Gastrocnemius medialis (tissue), 4 donors: ENCODE measurements at regions not wholly inside any gene's neighbourhood (a gene's known extent, or its start where the extent isn't known, plus 50 kb on each side); places are given as distances from the start of the nearest gene placed in this dataset.

Experiments used
- ATAC-seq, 2 donors: fragments of 150-250 bp; one replicate each; pipeline ENCODE4 v1.9.1; 2016
- DNase-seq, 2 donors: peaks; one replicate each; pipeline ENCODE4 v3.0.0-alpha.2; 2019
- H3K27ac ChIP-seq, 4 donors: fragments of 200-600 bp; sonication (generic); 1 replicate in 1 of 4; 2 replicates in 3 of 4; pipeline ENCODE4 v1.5.1; 2016 to 2018; ENCODE audit warnings: mild to moderate bottlenecking in 2 of 4, moderate library complexity in 1 of 4
- H3K27me3 ChIP-seq, 3 donors: fragments of 200-600 bp; sonication (generic) in 2 of 3; 1 replicate in 1 of 3; 2 replicates in 2 of 3; pipeline versions ENCODE4 v1.5.1 to v1.6.0; 2016 to 2019; ENCODE audit warnings: mild to moderate bottlenecking in 1 of 3, moderate library complexity in 1 of 3
- H3K36me3 ChIP-seq, 2 donors: fragments of 200-600 bp; sonication (generic) in 1 of 2; one replicate each; pipeline ENCODE4 v1.5.1; 2017 to 2018
- H3K4me1 ChIP-seq, 2 donors: fragments of 200-600 bp; sonication (generic) in 1 of 2; one replicate each; pipeline ENCODE4 v1.5.1; 2016 to 2017; ENCODE audit warnings: mild to moderate bottlenecking in 2 of 2
- H3K4me3 ChIP-seq, 4 donors: fragments of 200-600 bp; sonication (generic) in 3 of 4; 1 replicate in 1 of 4; 2 replicates in 3 of 4; pipeline ENCODE4 v1.5.1; 2016 to 2019; ENCODE audit warnings: mild to moderate bottlenecking in 2 of 4
- H3K9me3 ChIP-seq, 3 donors: fragments of 200-600 bp; sonication (generic) in 2 of 3; 1 replicate in 1 of 3; 2 replicates in 2 of 3; pipeline ENCODE4 v1.5.1; 2016 to 2019
- CTCF ChIP-seq, 5 experiments: fragments of 450-650 bp in 3 of 5; fragments of 200-600 bp in 2 of 5; sonication (generic) in 2 of 5; IDR thresholded peaks in 4 of 5; conservative IDR thresholded peaks in 1 of 5; 1 replicate in 4 of 5; 2 replicates in 1 of 5; pipeline ENCODE4 v1.5.1; 2016 to 2019; ENCODE audit warnings: antibody characterized with exemption in 5 of 5, mild to moderate bottlenecking in 3 of 5, moderate library complexity in 3 of 5
- POLR2A ChIP-seq, 2 donors: fragments of 450-650 bp; IDR thresholded peaks; one replicate each; pipeline ENCODE4 v1.6.1; 2017; ENCODE audit warnings: antibody characterized with exemption in 2 of 2, mild to moderate bottlenecking in 2 of 2, moderate library complexity in 2 of 2
- in situ Hi-C, 4 donors: fragments of 200-750 bp; cut with MboI; loops; one replicate each; pipeline versions ENCODE4 v1.15.0 to v1.8.0; 2017; ENCODE audit warnings: low sequenced_read_pairs in 4 of 4
- intact Hi-C: fragments of 100-400 bp; cut with DNase I; formaldehyde crosslinking; loops from one replicate; pipeline ENCODE4 v1.15.1; 2023; ENCODE audit warnings: low total_unique reads

- no peak overlapping the region for H3K4me3 ChIP-seq
- intact Hi-C loops (no loop called here), in situ Hi-C loops (no loop called here)
- DNase-seq (no peak), ATAC-seq (no peak)
- no peaks in the 10 kb centered on the region for H3K9me3 ChIP-seq
- no peaks in the 10 kb centered on the region for H3K27me3 ChIP-seq
- no peaks in the 10 kb centered on the region for H3K4me1 ChIP-seq
- no peak for TF ChIP-seq POLR2A (IDR thresholded peaks at IDR 0.05)
- TF ChIP-seq CTCF (IDR thresholded peaks at IDR 0.05 in 4 of 5, conservative IDR thresholded peaks at IDR 0.05 in 1 of 5), result no peak
- H3K27ac ChIP-seq, result no peak overlapping the region
- no peaks in the 10 kb centered on the region for H3K36me3 ChIP-seq
These were observed 560.9 kb upstream of the PCDH9 start for GRCh38 chr13:67791047-67791446.

GRCh38 chr13:67776151-67776550 lies 546.0 kb upstream of the PCDH9 start:
- Histone ChIP-seq H3K4me1 (no peaks in the 10 kb centered on the region), H3K27me3 (no peaks in the 10 kb centered on the region), H3K36me3 (no peaks in the 10 kb centered on the region), H3K4me3 (no peak overlapping the region), H3K27ac (no peak overlapping the region), H3K9me3 (no peaks in the 10 kb centered on the region)
- no peak for ATAC-seq
- no peak for DNase-seq
- in situ Hi-C loops, result no loop called here
- intact Hi-C loops, result no loop called here
- TF ChIP-seq POLR2A (IDR thresholded peaks at IDR 0.05) (no peak), CTCF (IDR thresholded peaks at IDR 0.05 in 4 of 5, conservative IDR thresholded peaks at IDR 0.05 in 1 of 5) (no peak)

GRCh38 chr13:67775359-67775758 lies 545.2 kb upstream of the PCDH9 start:
- intact Hi-C loops (no loop called here), in situ Hi-C loops (no loop called here)
- H3K4me3 ChIP-seq, result no peak overlapping the region
- TF ChIP-seq POLR2A (IDR thresholded peaks at IDR 0.05), result no peak
- no peak for TF ChIP-seq CTCF (IDR thresholded peaks at IDR 0.05 in 4 of 5, conservative IDR thresholded peaks at IDR 0.05 in 1 of 5)
- no peaks in the 10 kb centered on the region for H3K27me3 ChIP-seq
- no peak for ATAC-seq
- H3K4me1 ChIP-seq, result no peaks in the 10 kb centered on the region
- no peak for DNase-seq
- H3K27ac ChIP-seq, result no peak overlapping the region
- no peaks in the 10 kb centered on the region for H3K9me3 ChIP-seq
- no peaks in the 10 kb centered on the region for H3K36me3 ChIP-seq

- H3K27me3 ChIP-seq, result no peaks in the 10 kb centered on the region
- no peaks in the 10 kb centered on the region for H3K4me1 ChIP-seq
- ATAC-seq (no peak), DNase-seq (no peak)
- TF ChIP-seq CTCF (IDR thresholded peaks at IDR 0.05 in 4 of 5, conservative IDR thresholded peaks at IDR 0.05 in 1 of 5) (no peak), POLR2A (IDR thresholded peaks at IDR 0.05) (no peak)
- no peak overlapping the region for H3K27ac ChIP-seq
- intact Hi-C loops (no loop called here), in situ Hi-C loops (no loop called here)
- no peak overlapping the region for H3K4me3 ChIP-seq
- no peaks in the 10 kb centered on the region for H3K36me3 ChIP-seq
- no peaks in the 10 kb centered on the region for H3K9me3 ChIP-seq
These were observed 542.8 kb upstream of the PCDH9 start for GRCh38 chr13:67772807-67773453.

- no peaks in the 10 kb centered on the region for H3K4me1 ChIP-seq
- no peaks in the 10 kb centered on the region for H3K36me3 ChIP-seq
- DNase-seq, result no peak
- H3K9me3 ChIP-seq, result no peaks in the 10 kb centered on the region
- no peaks in the 10 kb centered on the region for H3K27me3 ChIP-seq
- H3K4me3 ChIP-seq, result no peak overlapping the region
- no peak for ATAC-seq
- TF ChIP-seq CTCF (IDR thresholded peaks at IDR 0.05 in 4 of 5, conservative IDR thresholded peaks at IDR 0.05 in 1 of 5), result no peak
- intact Hi-C loops (no loop called here), in situ Hi-C loops (no loop called here)
- no peak overlapping the region for H3K27ac ChIP-seq
These were observed 541.0 kb upstream of the PCDH9 start for GRCh38 chr13:67771106-67771505.
